ENCODE measurements at regions not wholly inside any gene's neighbourhood (a gene's known extent, or its start where the extent isn't known, plus 50 kb on each side); places are given as distances from the start of the nearest gene placed in this dataset.
"Not testable (repeated sequence)": the region's sequence is repeated elsewhere in the genome, so short reads cannot be mapped to it uniquely, and the experiment has no call there.

GRCh38 chr4:115470763-115471162 lies 357.3 kb upstream of the NDST4 start:
- H3K9me3 ChIP-seq (ENCODE audit: low read length): no peaks in the 10 kb centered on the region
- ATAC-seq (no peak), DNase-seq (no peak)
- POLR2A ChIA-PET (ENCODE audit: unreplicated experiment): no interaction called here
- no peak overlapping the region for H3K9ac ChIP-seq (ENCODE audit: low read length)
- TF ChIP-seq CTCF (conservative IDR thresholded peaks at IDR 0.05; ENCODE audit: low read depth, low read length): no peak
- no peaks in the 10 kb centered on the region for H3K4me1 ChIP-seq (ENCODE audit: insufficient read depth, low read length)
- CTCF ChIA-PET: no interaction called here
- no peaks in the 10 kb centered on the region for H3K9me2 ChIP-seq (replicated peaks; ENCODE audit: low read length)
- no peaks in the 10 kb centered on the region for H3K27me3 ChIP-seq (ENCODE audit: low read length)
- H3K4me3 ChIP-seq (ENCODE audit: low read length): no peak overlapping the region
- no peaks in the 10 kb centered on the region for H4K20me1 ChIP-seq (ENCODE audit: low read length)
- H3F3A ChIP-seq (ENCODE audit: low read length, unreplicated experiment): no peaks in the 10 kb centered on the region
- no peak overlapping the region for H3K4me2 ChIP-seq (ENCODE audit: low read length)
- no peaks in the 10 kb centered on the region for H3K36me3 ChIP-seq (ENCODE audit: low read depth, low read length)
- H2AFZ ChIP-seq (ENCODE audit: low read length): no peak overlapping the region
- intact Hi-C loops (cut with micrococcal nuclease): no loop called here
- no peak overlapping the region for H3K27ac ChIP-seq (ENCODE audit: low read length)
- no peaks in the 10 kb centered on the region for H3K79me2 ChIP-seq (ENCODE audit: low read length)
- BruUV-seq (replicated peaks): no TSS peak

- H3K4me1 ChIP-seq (ENCODE audit: insufficient read depth, low read length); H3K4me2 ChIP-seq (ENCODE audit: low read length); H3K36me3 ChIP-seq (ENCODE audit: low read depth, low read length); H3F3A ChIP-seq (ENCODE audit: low read length, unreplicated experiment); H3K27ac ChIP-seq (ENCODE audit: low read length); CTCF ChIA-PET; BruUV-seq (replicated peaks); H3K9me3 ChIP-seq (ENCODE audit: low read length); H3K9ac ChIP-seq (ENCODE audit: low read length); intact Hi-C loops (cut with micrococcal nuclease); H3K4me3 ChIP-seq (ENCODE audit: low read length); H3K79me2 ChIP-seq (ENCODE audit: low read length); H2AFZ ChIP-seq (ENCODE audit: low read length); ATAC-seq; H3K27me3 ChIP-seq (ENCODE audit: low read length); H3K9me2 ChIP-seq (replicated peaks; ENCODE audit: low read length); DNase-seq; POLR2A ChIA-PET (ENCODE audit: unreplicated experiment); H4K20me1 ChIP-seq (ENCODE audit: low read length): not testable (repeated sequence)
Observed at GRCh38 chr4:115459301-115459700, 345.9 kb upstream of the NDST4 start.

GRCh38 chr4:115456231-115456630 lies 342.8 kb upstream of the NDST4 start:
- Histone ChIP-seq H3K27me3 (ENCODE audit: low read length) (no peaks in the 10 kb centered on the region), H3K4me1 (ENCODE audit: insufficient read depth, low read length) (no peaks in the 10 kb centered on the region), H3K27ac (ENCODE audit: low read length) (no peak overlapping the region), H3K9ac (ENCODE audit: low read length) (no peak overlapping the region), H3K4me3 (ENCODE audit: low read length) (no peak overlapping the region), H3K9me3 (ENCODE audit: low read length) (no peaks in the 10 kb centered on the region), H2AFZ (ENCODE audit: low read length) (no peak overlapping the region), H3K36me3 (ENCODE audit: low read depth, low read length) (no peaks in the 10 kb centered on the region), H4K20me1 (ENCODE audit: low read length) (no peaks in the 10 kb centered on the region), H3K9me2 (replicated peaks; ENCODE audit: low read length) (no peaks in the 10 kb centered on the region), H3F3A (ENCODE audit: low read length, unreplicated experiment) (no peaks in the 10 kb centered on the region), H3K79me2 (ENCODE audit: low read length) (no peaks in the 10 kb centered on the region), H3K4me2 (ENCODE audit: low read length) (no peak overlapping the region)
- ChIA-PET POLR2A (ENCODE audit: unreplicated experiment) (no interaction called here), CTCF (no interaction called here)
- no TSS peak for BruUV-seq (replicated peaks)
- intact Hi-C loops (cut with micrococcal nuclease): no loop called here
- DNase-seq (no peak), ATAC-seq (no peak)
- TF ChIP-seq CTCF (conservative IDR thresholded peaks at IDR 0.05; ENCODE audit: low read depth, low read length) (no peak), EZH2 (IDR thresholded peaks at IDR 0.05; ENCODE audit: low read length, unreplicated experiment) (no peak), EZH2phosphoT487 (IDR thresholded peaks at IDR 0.05; ENCODE audit: borderline replicate concordance, low read length) (no peak)

Data from PC-3 (cell line).